ENCODE measurements at regions not wholly inside any gene's neighbourhood (a gene's known extent, or its start where the extent isn't known, plus 50 kb on each side); places are given as distances from the start of the nearest gene placed in this dataset.

DNA sequence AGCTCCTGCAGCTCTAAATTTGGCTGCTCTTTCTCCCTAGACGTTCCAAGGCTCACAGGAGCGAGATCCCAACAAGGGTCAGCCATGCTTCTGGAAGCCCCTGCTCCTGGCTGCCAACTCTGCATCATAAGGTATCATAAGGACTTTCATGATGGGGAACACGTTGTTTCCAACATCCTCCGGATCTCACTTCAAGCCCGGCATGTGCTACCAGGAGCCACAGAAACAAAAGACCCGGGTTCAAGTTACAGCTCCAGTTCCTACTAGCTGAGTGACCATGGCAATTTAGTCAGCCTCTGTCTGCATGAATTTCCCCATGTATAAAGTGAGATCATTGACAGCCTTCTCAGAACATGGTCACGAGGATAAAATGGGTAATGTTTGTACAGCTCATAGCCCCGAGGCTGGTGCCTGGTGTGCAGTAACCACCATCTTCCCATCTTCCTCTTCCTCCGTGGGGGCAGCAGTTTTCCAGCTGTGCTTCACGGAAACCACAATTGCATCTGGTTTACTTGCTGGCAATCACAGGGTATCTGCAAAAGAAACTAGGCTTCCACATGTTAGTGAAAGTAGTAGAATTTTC lies 209.0 kb upstream of the ECI2 start:
- no peaks in the 10 kb centered on the region for H3K36me3 ChIP-seq
- WGBS, 2 donors (ENCODE audit: low coverage in 1 of 2) = 70 to 79% methylated on average over 5 of the region's 10 CpGs
- H3K4me1 ChIP-seq = peaks cover 0 to 13% (median 0%) of the 10 kb centered on the region in 3 donors
- no peak overlapping the region for H3K4me3 ChIP-seq
- no peaks in the 10 kb centered on the region for H3K27me3 ChIP-seq
- TF ChIP-seq POLR2A (IDR thresholded peaks at IDR 0.05) = no peak
- ATAC-seq = no peak
- no peak overlapping the region for H3K27ac ChIP-seq
- H3K9me3 ChIP-seq = no peaks in the 10 kb centered on the region

DNA sequence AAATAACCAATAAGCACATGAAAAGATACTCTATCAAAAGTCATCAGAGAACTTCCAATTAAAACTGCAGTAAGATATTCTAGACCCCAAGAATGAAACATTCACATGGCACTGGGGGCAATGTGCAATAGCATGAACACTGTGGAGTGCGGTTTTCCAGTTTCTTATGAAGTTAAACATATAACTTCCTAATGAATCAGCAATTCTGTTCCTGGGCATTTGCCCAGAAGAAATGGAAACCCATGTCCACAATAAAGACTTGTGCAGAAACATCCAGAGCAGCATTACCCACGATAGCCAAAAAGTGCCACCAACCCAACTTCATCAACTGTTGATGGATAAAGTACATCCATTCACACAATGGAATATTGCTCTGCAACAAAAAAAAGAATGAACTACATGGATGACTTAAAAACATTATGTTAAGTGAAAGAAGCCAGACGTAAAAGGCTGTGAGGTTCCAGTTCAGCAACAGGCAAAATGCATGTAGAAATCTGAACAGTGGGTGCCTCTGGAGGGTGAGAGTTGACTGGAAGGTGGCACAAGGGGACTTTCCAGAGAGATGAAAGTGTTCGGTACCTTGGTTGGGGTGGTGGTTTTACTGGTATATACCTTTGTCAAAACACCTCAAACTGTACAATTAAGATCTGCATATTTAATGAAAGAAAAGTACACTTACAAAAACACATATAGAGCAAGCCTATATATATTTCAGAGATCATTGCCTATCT lies 207.2 kb upstream of the ECI2 start:
- H3K4me1 ChIP-seq = no peaks in the 10 kb centered on the region
- TF ChIP-seq, protein P1, sequence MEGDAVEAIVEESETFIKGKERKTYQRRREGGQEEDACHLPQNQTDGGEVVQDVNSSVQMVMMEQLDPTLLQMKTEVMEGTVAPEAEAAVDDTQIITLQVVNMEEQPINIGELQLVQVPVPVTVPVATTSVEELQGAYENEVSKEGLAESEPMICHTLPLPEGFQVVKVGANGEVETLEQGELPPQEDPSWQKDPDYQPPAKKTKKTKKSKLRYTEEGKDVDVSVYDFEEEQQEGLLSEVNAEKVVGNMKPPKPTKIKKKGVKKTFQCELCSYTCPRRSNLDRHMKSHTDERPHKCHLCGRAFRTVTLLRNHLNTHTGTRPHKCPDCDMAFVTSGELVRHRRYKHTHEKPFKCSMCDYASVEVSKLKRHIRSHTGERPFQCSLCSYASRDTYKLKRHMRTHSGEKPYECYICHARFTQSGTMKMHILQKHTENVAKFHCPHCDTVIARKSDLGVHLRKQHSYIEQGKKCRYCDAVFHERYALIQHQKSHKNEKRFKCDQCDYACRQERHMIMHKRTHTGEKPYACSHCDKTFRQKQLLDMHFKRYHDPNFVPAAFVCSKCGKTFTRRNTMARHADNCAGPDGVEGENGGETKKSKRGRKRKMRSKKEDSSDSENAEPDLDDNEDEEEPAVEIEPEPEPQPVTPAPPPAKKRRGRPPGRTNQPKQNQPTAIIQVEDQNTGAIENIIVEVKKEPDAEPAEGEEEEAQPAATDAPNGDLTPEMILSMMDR (IDR thresholded peaks at IDR 0.05) = no peak
- TF ChIP-seq POLR2A (IDR thresholded peaks at IDR 0.05) (no peak), POLR2AphosphoS5 (IDR thresholded peaks at IDR 0.05) (no peak), EP300 (IDR thresholded peaks at IDR 0.05) (no peak)
- H3K27ac ChIP-seq = no peak overlapping the region
- no peaks in the 10 kb centered on the region for H3K27me3 ChIP-seq
- no peaks in the 10 kb centered on the region for H3K36me3 ChIP-seq
- WGBS, 2 donors (ENCODE audit: low coverage in 1 of 2) = 90 to 91% methylated on average over 3 to 4 of the region's 4 CpGs
- no peak for ATAC-seq
- no peak overlapping the region for H3K4me3 ChIP-seq
- no peaks in the 10 kb centered on the region for H3K9me3 ChIP-seq

DNA sequence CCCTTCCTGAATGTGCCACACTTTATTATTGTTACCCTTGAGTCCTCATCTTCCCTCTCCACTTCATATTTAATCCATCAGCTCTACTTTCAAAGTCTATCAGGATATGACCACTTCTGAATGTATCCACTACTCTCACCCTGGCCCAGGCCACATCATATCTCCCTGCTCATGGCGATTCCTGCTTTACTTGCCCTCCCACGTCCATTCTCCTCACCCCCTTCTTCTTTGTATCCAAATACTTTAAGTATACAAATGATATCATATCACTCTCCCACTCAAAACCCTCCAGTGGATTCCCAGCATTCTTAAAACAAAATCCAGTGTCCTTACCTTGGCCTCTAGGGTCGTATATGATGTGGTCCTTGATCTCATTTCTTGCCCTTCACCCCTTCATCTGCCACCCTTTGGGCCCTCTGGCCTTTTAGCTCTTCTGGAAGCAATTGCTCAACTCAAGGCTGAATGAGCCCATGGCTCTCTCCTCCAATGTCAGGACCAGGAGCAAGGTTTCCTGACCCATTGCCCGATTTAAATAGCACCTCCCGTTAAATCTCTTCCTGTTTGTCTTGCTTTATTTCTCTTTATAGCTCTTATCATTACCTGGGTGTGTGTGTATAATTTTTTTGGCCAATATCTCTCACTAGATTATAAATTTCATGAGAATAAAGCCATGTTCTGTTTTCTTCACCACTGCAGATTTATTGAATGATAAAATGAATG lies 205.9 kb upstream of the ECI2 start:
- no peak for ATAC-seq

GRCh38 chr6:4340544-4340943 lies 205.2 kb upstream of the ECI2 start:
- 80 to 95% methylated on average over 4 to 7 of the region's 7 CpGs for WGBS, 2 donors (ENCODE audit: low coverage in 1 of 2)
- no peak for ATAC-seq

More for the DNA sequence above, 205.9 kb upstream of the ECI2 start:
- H3K4me3 ChIP-seq = no peak overlapping the region
- H3K27ac ChIP-seq = no peak overlapping the region
- TF ChIP-seq EP300 (IDR thresholded peaks at IDR 0.05) (no peak), POLR2AphosphoS5 (IDR thresholded peaks at IDR 0.05) (no peak), POLR2A (IDR thresholded peaks at IDR 0.05) (no peak)
- TF ChIP-seq, protein P1 (IDR thresholded peaks at IDR 0.05) = no peak
- WGBS, 2 donors (ENCODE audit: low coverage in 1 of 2) = 50 to 69% methylated on average over 5 of the region's 5 CpGs
- no peaks in the 10 kb centered on the region for H3K36me3 ChIP-seq
- H3K27me3 ChIP-seq = no peaks in the 10 kb centered on the region
- H3K9me3 ChIP-seq = no peaks in the 10 kb centered on the region
- H3K4me1 ChIP-seq = no peaks in the 10 kb centered on the region

DNA sequence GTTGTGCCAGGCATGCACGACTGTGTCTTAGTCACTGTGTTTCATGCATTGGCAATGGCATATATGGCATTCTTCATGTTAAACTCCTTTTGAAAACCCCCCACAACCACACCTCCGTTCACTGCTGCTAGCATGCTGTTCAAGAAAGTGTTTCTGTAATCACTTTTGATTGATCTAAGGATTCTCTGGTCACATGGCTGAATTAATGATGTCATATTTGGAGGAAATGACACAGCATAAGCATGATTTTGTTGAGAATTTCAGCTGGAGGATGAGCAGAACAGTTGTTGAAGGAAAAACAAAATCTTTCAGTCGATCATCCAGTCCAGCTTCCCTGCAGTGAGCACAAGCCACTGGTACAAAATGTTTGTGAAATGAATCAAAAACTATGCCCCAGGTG lies 203.5 kb upstream of the ECI2 start:
- 83 to 86% methylated on average over 3 of the region's 3 CpGs for WGBS, 2 donors (ENCODE audit: low coverage in 1 of 2)
- no peak for ATAC-seq
- TF ChIP-seq POLR2AphosphoS5 (IDR thresholded peaks at IDR 0.05) (no peak), EP300 (IDR thresholded peaks at IDR 0.05) (no peak), POLR2A (IDR thresholded peaks at IDR 0.05) (no peak)
- TF ChIP-seq, protein P1 (IDR thresholded peaks at IDR 0.05) = no peak
- H3K27ac ChIP-seq = no peak overlapping the region
- H3K4me1 ChIP-seq = no peaks in the 10 kb centered on the region
- H3K4me3 ChIP-seq = no peak overlapping the region
- no peaks in the 10 kb centered on the region for H3K9me3 ChIP-seq
- peaks cover 5% of the 10 kb centered on the region for H3K27me3 ChIP-seq
- H3K36me3 ChIP-seq = no peaks in the 10 kb centered on the region

More at GRCh38 chr6:4340544-4340943, 205.2 kb upstream of the ECI2 start:
- no peak for TF ChIP-seq POLR2AphosphoS5 (IDR thresholded peaks at IDR 0.05)
- TF ChIP-seq EP300 (IDR thresholded peaks at IDR 0.05) = no peak
- TF ChIP-seq, protein P1 (IDR thresholded peaks at IDR 0.05) = no peak
- no peak for TF ChIP-seq POLR2A (IDR thresholded peaks at IDR 0.05)
- no peaks in the 10 kb centered on the region for H3K4me1 ChIP-seq
- H3K27ac ChIP-seq = no peak overlapping the region
- no peak overlapping the region for H3K4me3 ChIP-seq
- no peaks in the 10 kb centered on the region for H3K9me3 ChIP-seq
- H3K36me3 ChIP-seq = no peaks in the 10 kb centered on the region
- H3K27me3 ChIP-seq = no peaks in the 10 kb centered on the region

Data from gastroesophageal sphincter (tissue), 4 donors.